ENCODE measurements at regions not wholly inside any gene's neighbourhood (a gene's known extent, or its start where the extent isn't known, plus 50 kb on each side); places are given as distances from the start of the nearest gene placed in this dataset.

DNA sequence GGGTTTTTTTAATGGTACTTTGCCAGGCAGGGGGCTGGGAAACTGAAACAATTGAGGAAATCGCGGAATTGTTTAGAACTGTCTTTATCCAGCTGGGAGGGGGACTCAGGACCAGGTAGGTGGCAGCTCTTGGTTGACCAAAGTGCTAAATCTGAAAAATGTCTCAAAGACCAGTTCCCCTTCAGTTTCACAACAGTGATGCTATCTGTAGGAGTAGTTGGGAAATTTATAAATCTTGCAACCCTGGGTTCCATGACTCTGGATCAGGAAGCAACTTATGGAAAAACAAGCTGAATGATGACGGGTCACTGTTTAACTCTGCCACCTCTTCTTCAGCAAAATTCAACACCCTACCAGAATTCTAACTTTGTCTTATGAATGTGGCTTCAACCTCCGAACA lies 99.7 kb downstream of the FAM50B start:
- TF ChIP-seq CTCF (IDR thresholded peaks at IDR 0.05): no peak
- no peak for TF ChIP-seq POLR2A (IDR thresholded peaks at IDR 0.05)
